ENCODE measurements at regions not wholly inside any gene's neighbourhood (a gene's known extent, or its start where the extent isn't known, plus 50 kb on each side); places are given as distances from the start of the nearest gene placed in this dataset.

GRCh38 chr4:164410401-164410800 is 343.5 kb upstream of the SMIM31 start:
- no peak for DNase-seq (ENCODE audit: low spot score)

- DNase-seq (ENCODE audit: low spot score) = no peak
Observed at GRCh38 chr4:164412246-164412645, 341.7 kb upstream of the SMIM31 start.

GRCh38 chr4:164413743-164414142 is 340.2 kb upstream of the SMIM31 start:
- no peak for DNase-seq (ENCODE audit: low spot score)

GRCh38 chr4:164423819-164424218 is 330.1 kb upstream of the SMIM31 start:
- DNase-seq (ENCODE audit: low spot score) = no peak

GRCh38 chr4:164424846-164425245 is 329.1 kb upstream of the SMIM31 start:
- no peak for DNase-seq (ENCODE audit: low spot score)

- DNase-seq (ENCODE audit: low spot score) = no peak
Observed at GRCh38 chr4:164428561-164428960, 325.4 kb upstream of the SMIM31 start.

- DNase-seq (ENCODE audit: low spot score) = no peak
Observed at GRCh38 chr4:164438321-164438720, 315.6 kb upstream of the SMIM31 start.

GRCh38 chr4:164439037-164439436 is 314.9 kb upstream of the SMIM31 start:
- no peak for DNase-seq (ENCODE audit: low spot score)

GRCh38 chr4:164440199-164440598 is 313.7 kb upstream of the SMIM31 start:
- DNase-seq (ENCODE audit: low spot score) = no peak

GRCh38 chr4:164441109-164441508 is 312.8 kb upstream of the SMIM31 start:
- DNase-seq (ENCODE audit: low spot score) = no peak

- DNase-seq (ENCODE audit: low spot score) = no peak
Observed at GRCh38 chr4:164442180-164442579, 311.8 kb upstream of the SMIM31 start.

- DNase-seq (ENCODE audit: low spot score) = no peak
Observed at GRCh38 chr4:164446516-164446915, 307.4 kb upstream of the SMIM31 start.

- no peak for DNase-seq (ENCODE audit: low spot score)
Observed at GRCh38 chr4:164461901-164462300, 292.0 kb upstream of the SMIM31 start.

GRCh38 chr4:164462471-164462870 is 291.5 kb upstream of the SMIM31 start:
- no peak for DNase-seq (ENCODE audit: low spot score)

GRCh38 chr4:164464313-164464712 is 289.6 kb upstream of the SMIM31 start:
- no peak for DNase-seq (ENCODE audit: low spot score)

- no peak for DNase-seq (ENCODE audit: low spot score)
Observed at GRCh38 chr4:164467493-164467892, 286.4 kb upstream of the SMIM31 start.

- DNase-seq (ENCODE audit: low spot score) = no peak
Observed at GRCh38 chr4:164481306-164482091, 272.4 kb upstream of the SMIM31 start.

GRCh38 chr4:164482092-164482404 is 271.9 kb upstream of the SMIM31 start:
- no peak for DNase-seq (ENCODE audit: low spot score)

GRCh38 chr4:164482758-164483157 is 271.2 kb upstream of the SMIM31 start:
- DNase-seq (ENCODE audit: low spot score) = no peak

GRCh38 chr4:164483711-164484110 is 270.2 kb upstream of the SMIM31 start:
- no peak for DNase-seq (ENCODE audit: low spot score)

- DNase-seq (ENCODE audit: low spot score) = no peak
Observed at GRCh38 chr4:164484551-164484950, 269.4 kb upstream of the SMIM31 start.

- DNase-seq (ENCODE audit: low spot score) = no peak
Observed at GRCh38 chr4:164485136-164485535, 268.8 kb upstream of the SMIM31 start.

- no peak for DNase-seq (ENCODE audit: low spot score)
Observed at GRCh38 chr4:164488114-164488513, 265.8 kb upstream of the SMIM31 start.

- DNase-seq (ENCODE audit: low spot score) = no peak
Observed at GRCh38 chr4:164501074-164501473, 252.9 kb upstream of the SMIM31 start.
